SK-N-SH treated with all-trans-retinoic acid at 6 μM for 48 hours (cell line): ENCODE measurements at regions not wholly inside any gene's neighbourhood (a gene's known extent, or its start where the extent isn't known, plus 50 kb on each side); places are given as distances from the start of the nearest gene placed in this dataset.

ENCODE experiments used
- ISL1 ChIP-seq: fragments of 250-450 bp; sonication (Bioruptor Pico); IDR thresholded peaks from 2 replicates; pipeline ENCODE4 v2.1.2; 2022; ENCODE audit warnings: mild to moderate bottlenecking, moderate library complexity
- ZNF8 ChIP-seq: fragments of 450-650 bp; formaldehyde crosslinking; IDR thresholded peaks from 2 replicates; pipeline ENCODE4 v1.5.0; 2020; ENCODE audit warnings: mild to moderate bottlenecking, moderate library complexity

DNA sequence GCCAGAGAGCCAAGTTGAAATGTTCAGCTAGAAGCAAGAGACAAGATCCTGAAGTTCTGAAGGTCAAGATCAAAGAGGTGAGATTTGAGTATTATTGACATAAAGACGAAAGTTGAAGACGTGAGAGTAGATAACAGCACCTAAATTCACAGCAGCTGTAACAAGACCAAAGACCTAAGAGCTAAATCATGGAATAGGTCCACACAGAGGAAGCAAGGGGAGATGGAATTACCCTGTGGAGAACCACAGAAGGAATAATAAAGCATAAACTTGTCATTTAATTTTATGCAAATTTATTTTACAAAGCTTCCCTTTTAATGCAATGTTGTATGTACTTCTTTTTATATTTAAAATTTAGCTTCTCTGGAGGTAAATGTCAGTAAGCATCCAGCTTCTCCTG lies 523.7 kb downstream of the NR2F1-AS1 start:
- TF ChIP-seq ZNF8 (CRISPR knock-in tag) (no peak), ISL1 (CRISPR knock-in tag) (no peak)
